ENCODE measurements at regions not wholly inside any gene's neighbourhood (a gene's known extent, or its start where the extent isn't known, plus 50 kb on each side); places are given as distances from the start of the nearest gene placed in this dataset.

DNA sequence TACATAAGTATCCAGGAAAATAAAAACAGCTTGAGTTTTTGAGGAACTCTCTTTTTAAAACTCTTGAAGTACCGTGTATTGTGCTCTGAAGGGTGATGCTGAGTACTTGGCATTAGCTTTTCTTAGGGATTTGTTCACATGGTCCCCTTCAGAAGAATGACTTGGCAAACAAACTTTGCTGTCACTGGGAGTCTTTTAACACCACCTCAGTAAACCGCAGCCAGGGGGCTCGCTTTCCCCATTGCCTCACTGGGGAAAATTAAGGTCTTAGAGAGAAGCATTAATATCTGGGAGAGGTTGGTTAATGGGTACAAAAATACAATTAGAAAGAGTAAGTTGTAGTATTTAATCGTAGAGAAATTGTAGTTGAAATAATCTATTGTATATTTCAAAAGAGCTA lies 105.9 kb upstream of the DAP start:
- TF ChIP-seq, protein P1, sequence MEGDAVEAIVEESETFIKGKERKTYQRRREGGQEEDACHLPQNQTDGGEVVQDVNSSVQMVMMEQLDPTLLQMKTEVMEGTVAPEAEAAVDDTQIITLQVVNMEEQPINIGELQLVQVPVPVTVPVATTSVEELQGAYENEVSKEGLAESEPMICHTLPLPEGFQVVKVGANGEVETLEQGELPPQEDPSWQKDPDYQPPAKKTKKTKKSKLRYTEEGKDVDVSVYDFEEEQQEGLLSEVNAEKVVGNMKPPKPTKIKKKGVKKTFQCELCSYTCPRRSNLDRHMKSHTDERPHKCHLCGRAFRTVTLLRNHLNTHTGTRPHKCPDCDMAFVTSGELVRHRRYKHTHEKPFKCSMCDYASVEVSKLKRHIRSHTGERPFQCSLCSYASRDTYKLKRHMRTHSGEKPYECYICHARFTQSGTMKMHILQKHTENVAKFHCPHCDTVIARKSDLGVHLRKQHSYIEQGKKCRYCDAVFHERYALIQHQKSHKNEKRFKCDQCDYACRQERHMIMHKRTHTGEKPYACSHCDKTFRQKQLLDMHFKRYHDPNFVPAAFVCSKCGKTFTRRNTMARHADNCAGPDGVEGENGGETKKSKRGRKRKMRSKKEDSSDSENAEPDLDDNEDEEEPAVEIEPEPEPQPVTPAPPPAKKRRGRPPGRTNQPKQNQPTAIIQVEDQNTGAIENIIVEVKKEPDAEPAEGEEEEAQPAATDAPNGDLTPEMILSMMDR (conservative IDR thresholded peaks at IDR 0.05; ENCODE audit: low read depth, low read length): no peak
- no peak for DNase-seq (ENCODE audit: low read depth)
- no peak overlapping the region for H3K4me3 ChIP-seq (ENCODE audit: low read depth, low read length)

DNA sequence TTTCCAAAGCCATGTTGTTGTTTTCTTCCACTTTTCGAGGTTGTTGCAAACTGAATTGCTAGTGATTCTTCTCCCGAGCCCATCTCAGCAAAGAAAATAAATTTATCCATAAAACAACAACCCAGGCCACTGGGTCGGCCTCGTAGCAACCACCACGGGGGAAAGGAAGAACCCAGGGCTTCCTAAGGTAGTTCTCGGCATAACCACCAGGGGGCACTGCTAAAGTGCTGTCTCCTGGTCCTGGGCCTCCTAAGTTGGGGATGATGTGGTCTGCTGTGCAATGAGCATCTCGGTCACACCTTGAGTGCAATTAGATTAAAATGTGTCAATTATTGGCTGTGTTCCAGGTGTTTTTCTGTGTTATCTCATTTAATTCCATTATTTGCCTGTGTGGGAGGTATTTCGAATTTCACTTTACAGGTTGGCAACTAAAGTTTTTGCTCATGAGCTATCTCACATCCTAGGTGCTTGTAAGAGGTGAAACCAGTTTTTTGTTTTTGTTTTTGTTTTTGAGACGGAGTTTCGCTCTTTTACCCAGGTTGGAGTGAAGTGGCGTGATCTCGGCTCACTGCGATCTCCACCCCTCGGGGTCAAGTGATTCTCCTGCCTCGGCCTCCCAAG lies 102.8 kb upstream of the DAP start:
- no peak for DNase-seq (ENCODE audit: low read depth)
- TF ChIP-seq, protein P1 (conservative IDR thresholded peaks at IDR 0.05; ENCODE audit: low read depth, low read length): peak; percentile 92
- no peak overlapping the region for H3K4me3 ChIP-seq (ENCODE audit: low read depth, low read length)

DNA sequence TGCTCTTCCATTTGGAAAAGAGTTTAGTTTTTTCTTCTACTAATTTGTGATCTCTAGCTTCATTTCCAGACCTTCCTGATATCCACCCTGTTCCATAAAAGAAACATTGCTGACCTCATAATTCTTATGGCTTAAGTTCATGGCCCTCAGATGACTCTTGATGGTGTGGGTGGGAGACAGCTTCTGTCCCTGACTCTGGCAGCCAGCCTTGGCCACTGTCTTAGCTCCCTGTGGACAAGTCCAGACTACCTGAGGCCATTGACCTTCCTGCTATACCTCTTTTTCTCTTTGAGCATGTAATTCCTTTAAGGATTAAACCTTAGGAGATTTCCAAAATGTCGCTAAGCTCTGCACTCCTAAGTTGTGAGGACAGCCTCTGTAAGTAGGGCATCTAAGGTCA lies 101.1 kb upstream of the DAP start:
- DNase-seq (ENCODE audit: low read depth): no peak
- no peak overlapping the region for H3K4me3 ChIP-seq (ENCODE audit: low read depth, low read length)
- TF ChIP-seq, protein P1 (conservative IDR thresholded peaks at IDR 0.05; ENCODE audit: low read depth, low read length): no peak

DNA sequence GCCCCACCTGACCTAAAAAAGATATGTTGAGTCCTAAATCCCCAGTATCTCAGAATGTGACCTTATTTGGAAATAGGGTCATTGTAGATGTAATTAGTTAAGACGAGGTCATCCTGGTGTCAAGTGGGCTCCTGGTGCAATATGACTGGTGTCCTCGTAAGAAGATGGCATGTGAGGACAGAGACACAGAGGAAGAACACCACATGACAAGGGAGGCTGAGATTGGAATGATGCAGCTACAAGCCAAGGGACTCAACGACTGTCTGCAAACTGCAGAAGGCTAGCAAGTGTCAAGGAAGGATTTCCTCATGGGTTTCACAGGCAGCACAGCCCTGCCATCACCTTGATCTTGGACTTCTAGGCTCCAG lies 100.4 kb upstream of the DAP start:
- DNase-seq (ENCODE audit: low read depth): no peak
- no peak overlapping the region for H3K4me3 ChIP-seq (ENCODE audit: low read depth, low read length)
- TF ChIP-seq, protein P1 (conservative IDR thresholded peaks at IDR 0.05; ENCODE audit: low read depth, low read length): no peak

DNA sequence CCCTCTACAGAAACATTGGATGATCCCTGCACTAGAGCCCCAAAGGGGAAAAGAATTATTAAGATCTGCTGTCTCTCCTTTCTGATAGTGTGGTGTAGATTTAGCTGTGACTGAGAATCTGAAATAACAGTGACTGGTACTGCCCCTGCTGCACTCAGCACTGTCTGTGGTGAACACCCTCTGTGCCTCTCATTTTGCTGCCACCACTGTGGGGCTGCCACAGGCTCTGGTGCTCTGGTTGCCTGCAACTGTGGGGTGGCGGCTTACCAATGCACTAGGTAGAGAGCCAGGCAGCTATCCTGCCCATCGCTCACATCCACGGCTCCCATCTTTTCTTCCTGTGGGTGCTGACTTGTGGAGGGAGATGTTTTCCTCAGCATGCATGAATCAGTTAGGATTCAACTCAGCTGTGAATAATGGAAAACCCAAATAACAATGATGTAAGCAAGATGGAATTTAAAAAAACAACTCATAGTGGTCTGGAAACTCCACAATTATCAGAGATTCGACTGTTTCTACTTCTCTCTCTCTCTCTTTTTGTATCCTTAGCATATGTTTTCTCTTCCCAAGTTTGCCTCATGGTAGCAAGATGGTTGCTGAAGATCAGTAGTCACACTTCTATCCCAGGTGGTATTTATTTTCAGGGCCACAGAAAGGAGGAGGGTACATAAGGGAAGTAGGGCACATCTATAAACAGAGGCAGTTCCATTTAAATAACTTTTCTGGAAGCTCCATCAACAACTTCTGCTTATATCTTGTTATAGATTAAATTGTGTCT lies 99.8 kb upstream of the DAP start:
- no peak overlapping the region for H3K4me3 ChIP-seq (ENCODE audit: low read depth, low read length)
- no peak for DNase-seq (ENCODE audit: low read depth)
- TF ChIP-seq, protein P1 (conservative IDR thresholded peaks at IDR 0.05; ENCODE audit: low read depth, low read length): no peak

DNA sequence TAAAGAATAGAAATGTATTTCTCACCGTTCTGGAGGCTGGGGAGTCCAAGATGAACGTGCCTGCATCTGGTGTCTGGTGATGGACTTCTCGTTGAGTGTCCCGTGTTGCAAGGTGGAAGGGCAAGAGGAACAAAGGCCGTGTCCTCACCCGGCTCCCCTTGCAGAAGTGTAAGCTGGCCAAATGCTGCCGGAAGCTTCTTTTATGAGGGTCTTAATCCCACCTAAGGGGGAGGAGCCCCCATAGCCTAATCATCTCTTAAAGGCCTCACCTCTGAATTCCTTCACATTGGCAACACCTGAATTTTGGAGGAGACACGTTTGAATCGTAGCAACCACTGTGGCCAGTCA lies 99.1 kb upstream of the DAP start:
- no peak overlapping the region for H3K4me3 ChIP-seq (ENCODE audit: low read depth, low read length)
- DNase-seq (ENCODE audit: low read depth): no peak
- TF ChIP-seq, protein P1 (conservative IDR thresholded peaks at IDR 0.05; ENCODE audit: low read depth, low read length): no peak
